Glutamatergic neuron (in vitro differentiated cells): ENCODE measurements at regions not wholly inside any gene's neighbourhood (a gene's known extent, or its start where the extent isn't known, plus 50 kb on each side); places are given as distances from the start of the nearest gene placed in this dataset.

ENCODE experiments used
- DNase-seq: peaks from one replicate; pipeline ENCODE4 v3.0.0; 2022
- H3K27ac Mint-ChIP-seq: one replicate; pipeline ENCODE4 v1.8.0; 2020; ENCODE audit warnings: mild to moderate bottlenecking, mixed read lengths, inconsistent platforms; ENCODE audit not compliant: unreplicated experiment
- H3K27me3 Mint-ChIP-seq: one replicate; pipeline ENCODE4 v1.8.0; 2020; ENCODE audit warnings: mild to moderate bottlenecking, moderate library complexity, mixed read lengths, inconsistent platforms; ENCODE audit not compliant: unreplicated experiment
- H3K36me3 Mint-ChIP-seq: one replicate; pipeline ENCODE4 v1.8.0; 2020; ENCODE audit warnings: mild to moderate bottlenecking, mixed read lengths, inconsistent platforms; ENCODE audit not compliant: unreplicated experiment
- H3K4me1 Mint-ChIP-seq: one replicate; pipeline ENCODE4 v1.8.0; 2020; ENCODE audit warnings: mild to moderate bottlenecking, low read depth, mixed read lengths, inconsistent platforms; ENCODE audit not compliant: unreplicated experiment
- H3K4me3 Mint-ChIP-seq: one replicate; pipeline ENCODE4 v1.8.0; 2020; ENCODE audit warnings: mild to moderate bottlenecking, mixed read lengths, inconsistent platforms; ENCODE audit not compliant: unreplicated experiment
- H3K9me3 Mint-ChIP-seq: one replicate; pipeline ENCODE4 v1.8.0; 2020; ENCODE audit warnings: mild to moderate bottlenecking, moderate library complexity, mixed read lengths, inconsistent platforms; ENCODE audit not compliant: unreplicated experiment
- TF ChIP-seq, protein P1 (sequence below): fragments of 200-600 bp; sonication (generic); IDR thresholded peaks from one replicate; pipeline ENCODE4 v1.5.0; 2021; ENCODE audit not compliant: partially characterized antibody, unreplicated experiment

DNA sequence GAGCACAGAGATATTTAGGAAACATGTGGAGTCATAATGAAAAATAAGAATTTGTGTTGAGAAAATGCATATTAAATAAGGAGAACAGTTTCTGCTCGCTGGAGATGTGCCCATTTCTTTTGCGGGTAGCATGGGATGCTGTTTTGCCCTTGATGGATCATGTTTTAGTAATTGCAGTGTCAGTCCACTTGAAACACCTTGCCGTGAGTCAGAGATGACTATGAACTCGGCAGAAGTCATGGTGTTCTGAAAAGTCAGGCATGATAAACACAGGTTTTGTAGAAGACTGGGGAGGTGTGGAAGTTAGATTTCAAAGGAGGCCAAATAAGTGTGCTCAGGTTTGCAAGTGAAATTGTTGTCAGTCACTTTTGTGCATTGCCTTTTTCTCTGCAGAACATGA is 315.0 kb upstream of the LRRC7 start:
- H3K9me3 Mint-ChIP-seq = peaks cover 2% of the 10 kb centered on the region
- H3K36me3 Mint-ChIP-seq = no peaks in the 10 kb centered on the region
- no peak overlapping the region for H3K27ac Mint-ChIP-seq
- TF ChIP-seq, protein P1, sequence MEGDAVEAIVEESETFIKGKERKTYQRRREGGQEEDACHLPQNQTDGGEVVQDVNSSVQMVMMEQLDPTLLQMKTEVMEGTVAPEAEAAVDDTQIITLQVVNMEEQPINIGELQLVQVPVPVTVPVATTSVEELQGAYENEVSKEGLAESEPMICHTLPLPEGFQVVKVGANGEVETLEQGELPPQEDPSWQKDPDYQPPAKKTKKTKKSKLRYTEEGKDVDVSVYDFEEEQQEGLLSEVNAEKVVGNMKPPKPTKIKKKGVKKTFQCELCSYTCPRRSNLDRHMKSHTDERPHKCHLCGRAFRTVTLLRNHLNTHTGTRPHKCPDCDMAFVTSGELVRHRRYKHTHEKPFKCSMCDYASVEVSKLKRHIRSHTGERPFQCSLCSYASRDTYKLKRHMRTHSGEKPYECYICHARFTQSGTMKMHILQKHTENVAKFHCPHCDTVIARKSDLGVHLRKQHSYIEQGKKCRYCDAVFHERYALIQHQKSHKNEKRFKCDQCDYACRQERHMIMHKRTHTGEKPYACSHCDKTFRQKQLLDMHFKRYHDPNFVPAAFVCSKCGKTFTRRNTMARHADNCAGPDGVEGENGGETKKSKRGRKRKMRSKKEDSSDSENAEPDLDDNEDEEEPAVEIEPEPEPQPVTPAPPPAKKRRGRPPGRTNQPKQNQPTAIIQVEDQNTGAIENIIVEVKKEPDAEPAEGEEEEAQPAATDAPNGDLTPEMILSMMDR = no peak
- peaks cover under 1% of the 10 kb centered on the region for H3K4me1 Mint-ChIP-seq
- no peak overlapping the region for H3K4me3 Mint-ChIP-seq
- DNase-seq = no peak
- no peaks in the 10 kb centered on the region for H3K27me3 Mint-ChIP-seq

DNA sequence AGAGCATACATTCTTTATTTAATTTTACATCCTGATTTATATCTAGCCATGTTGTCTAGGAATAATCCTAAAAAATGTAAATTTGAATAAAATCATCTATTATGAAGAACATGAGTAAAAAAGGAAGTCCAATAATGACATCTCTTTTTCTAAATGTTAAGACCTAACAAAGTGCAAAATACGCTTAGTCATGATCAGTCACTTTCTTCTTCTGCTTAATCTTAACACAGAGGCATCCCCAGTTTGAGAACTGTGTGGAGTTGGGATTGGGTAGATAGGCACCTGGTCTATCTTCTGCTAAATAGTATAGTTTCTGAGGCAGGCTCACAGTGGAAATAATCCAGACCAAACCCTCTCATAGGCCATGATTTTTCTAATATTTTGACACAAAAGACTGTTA is 311.7 kb upstream of the LRRC7 start:
- TF ChIP-seq, protein P1 = no peak
- Mint-ChIP-seq H3K4me1 (peaks cover 17% of the 10 kb centered on the region), H3K4me3 (no peak overlapping the region), H3K27ac (no peak overlapping the region), H3K36me3 (no peaks in the 10 kb centered on the region), H3K27me3 (no peaks in the 10 kb centered on the region), H3K9me3 (peaks cover 2% of the 10 kb centered on the region)
- no peak for DNase-seq

DNA sequence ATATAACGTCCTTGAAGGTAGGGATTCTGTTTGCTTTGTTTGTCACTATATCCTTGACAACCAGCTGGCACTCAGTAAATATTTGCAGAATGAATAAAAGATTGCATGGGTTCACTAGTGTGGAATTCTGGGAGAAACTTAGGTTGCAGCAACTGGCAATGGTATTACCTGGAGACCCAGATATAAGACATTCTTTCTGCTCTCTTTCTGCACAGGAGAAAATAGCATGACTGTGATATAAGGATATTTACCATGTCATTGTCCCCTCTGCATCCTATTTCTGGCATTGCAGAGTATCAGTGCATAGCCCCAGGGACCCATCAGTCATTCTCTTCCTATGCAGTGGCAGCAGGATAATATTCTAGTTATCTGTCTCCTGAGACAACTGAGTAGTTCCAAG is 308.9 kb upstream of the LRRC7 start:
- DNase-seq = no peak
- H3K4me1 Mint-ChIP-seq = peaks cover 17% of the 10 kb centered on the region
- H3K27ac Mint-ChIP-seq = peak overlapping the region; percentile 89
- TF ChIP-seq, protein P1 = no peak
- H3K9me3 Mint-ChIP-seq = peaks cover 2% of the 10 kb centered on the region
- H3K4me3 Mint-ChIP-seq = peak overlapping the region; percentile 55
- H3K36me3 Mint-ChIP-seq = no peaks in the 10 kb centered on the region
- H3K27me3 Mint-ChIP-seq = no peaks in the 10 kb centered on the region

DNA sequence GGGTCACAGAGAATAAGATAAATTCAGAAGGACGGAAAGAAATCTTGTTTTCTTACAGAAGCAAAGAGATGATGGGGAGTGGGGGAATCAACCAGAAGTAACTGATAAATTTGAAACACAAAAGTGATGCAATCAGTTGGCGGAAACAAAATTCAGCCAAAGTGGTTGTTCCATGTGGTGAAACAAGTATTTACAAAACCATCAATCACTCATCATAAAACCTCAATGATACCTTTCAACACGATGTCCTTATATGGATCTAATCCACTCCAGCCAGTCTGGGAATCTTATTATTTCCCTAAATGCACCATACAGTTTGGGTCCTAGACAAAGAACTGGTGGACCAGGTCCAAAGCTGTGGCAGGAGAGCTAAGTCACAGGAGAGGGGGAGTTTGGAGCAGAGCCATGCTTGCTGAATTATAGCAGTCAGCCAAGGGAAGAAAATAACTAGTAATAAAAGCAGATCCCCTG is 303.8 kb upstream of the LRRC7 start:
- Mint-ChIP-seq H3K27ac (no peak overlapping the region), H3K4me1 (peaks cover 6% of the 10 kb centered on the region), H3K9me3 (no peaks in the 10 kb centered on the region), H3K4me3 (no peak overlapping the region), H3K36me3 (no peaks in the 10 kb centered on the region), H3K27me3 (peaks cover 2% of the 10 kb centered on the region)
- no peak for DNase-seq
- TF ChIP-seq, protein P1 = no peak

DNA sequence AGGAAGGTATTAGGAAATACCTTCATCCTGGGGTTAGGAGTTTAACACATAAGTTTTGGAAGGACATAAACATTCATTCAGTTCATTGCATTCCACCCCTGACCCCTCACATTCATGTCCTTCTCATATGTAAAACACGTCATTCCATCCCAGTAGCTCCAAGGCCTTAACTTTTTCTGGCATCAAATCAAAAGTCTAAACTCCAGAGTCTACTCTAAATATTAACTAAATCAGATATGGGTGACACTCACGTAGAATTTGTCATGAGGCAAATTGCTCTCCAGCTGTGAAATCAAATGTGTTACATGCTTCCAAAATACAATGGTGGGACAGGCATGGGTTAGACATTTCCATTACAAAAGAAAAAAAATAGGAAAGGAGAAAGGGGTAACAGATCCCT is 298.2 kb upstream of the LRRC7 start:
- H3K4me3 Mint-ChIP-seq = no peak overlapping the region
- H3K27me3 Mint-ChIP-seq = peaks cover 2% of the 10 kb centered on the region
- no peak overlapping the region for H3K27ac Mint-ChIP-seq
- DNase-seq = no peak
- no peaks in the 10 kb centered on the region for H3K36me3 Mint-ChIP-seq
- no peaks in the 10 kb centered on the region for H3K4me1 Mint-ChIP-seq
- H3K9me3 Mint-ChIP-seq = peaks cover 1% of the 10 kb centered on the region
- TF ChIP-seq, protein P1 = no peak
